Mesenchymal stem cell (in vitro differentiated cells and primary cell): ENCODE measurements at regions not wholly inside any gene's neighbourhood (a gene's known extent, or its start where the extent isn't known, plus 50 kb on each side); places are given as distances from the start of the nearest gene placed in this dataset.

Source experiments
- DNase-seq: peaks from one replicate; pipeline ENCODE4 v3.0.0-alpha.2; 2013
- H2AFZ ChIP-seq: one replicate; pipeline ENCODE4 v1.6.1; 2013; ENCODE audit warnings: low read depth, mild to moderate bottlenecking, control low read depth, inconsistent platforms, low read length, moderate library complexity
- H2AK5ac ChIP-seq: 2 replicates; pipeline ENCODE4 v1.6.1; 2013; ENCODE audit warnings: low read length, moderate library complexity, mild to moderate bottlenecking, inconsistent platforms; ENCODE audit not compliant: severe bottlenecking
- H2BK120ac ChIP-seq: one replicate; pipeline ENCODE4 v1.6.1; 2013; ENCODE audit warnings: low read depth, mild to moderate bottlenecking, inconsistent platforms, low read length, moderate library complexity
- H2BK12ac ChIP-seq, 2 experiments: one replicate each; pipeline ENCODE4 v1.6.1; 2013; ENCODE audit warnings: inconsistent platforms in 2 of 2, low read length in 2 of 2, mild to moderate bottlenecking in 2 of 2, moderate library complexity in 2 of 2, control low read depth in 1 of 2
- H2BK15ac ChIP-seq: one replicate; pipeline ENCODE4 v1.6.1; 2013; ENCODE audit warnings: mild to moderate bottlenecking, low read depth, inconsistent platforms; ENCODE audit not compliant: poor library complexity, severe bottlenecking
- H2BK5ac ChIP-seq: 2 replicates; pipeline ENCODE4 v1.6.1; 2013; ENCODE audit warnings: low read depth, mild to moderate bottlenecking, low read length, control low read depth, inconsistent platforms; ENCODE audit not compliant: poor library complexity, severe bottlenecking
- H3K14ac ChIP-seq, 2 experiments: one replicate each; pipeline ENCODE4 v1.6.1; 2013; ENCODE audit warnings: inconsistent platforms in 2 of 2, low read length in 2 of 2, control low read depth in 1 of 2, mild to moderate bottlenecking in 1 of 2, moderate library complexity in 1 of 2
- H3K18ac ChIP-seq, 2 experiments: one replicate each; pipeline ENCODE4 v1.6.1; 2013; ENCODE audit warnings: inconsistent platforms in 2 of 2, low read length in 2 of 2, control low read depth in 1 of 2, low read depth in 1 of 2, mild to moderate bottlenecking in 1 of 2
- H3K23ac ChIP-seq, 2 experiments: one replicate each; pipeline ENCODE4 v1.6.1; 2013; ENCODE audit warnings: inconsistent platforms in 2 of 2, low read length in 2 of 2, mild to moderate bottlenecking in 2 of 2, moderate library complexity in 2 of 2, control low read depth in 1 of 2
- H3K27ac ChIP-seq: 2 replicates; pipeline ENCODE4 v1.5.1; 2013; ENCODE audit warnings: mild to moderate bottlenecking, moderate library complexity, low read length, control low read depth, inconsistent platforms; ENCODE audit not compliant: poor library complexity, severe bottlenecking
- H3K27me3 ChIP-seq, 2 experiments: 2 replicates each; pipeline versions ENCODE4 v1.6.1 to v1.7.0; 2013; ENCODE audit warnings: low read length in 2 of 2, mild to moderate bottlenecking in 2 of 2, moderate library complexity in 2 of 2, control low read depth in 1 of 2, inconsistent platforms in 1 of 2; ENCODE audit not compliant: control insufficient read depth in 1 of 2, insufficient read depth in 1 of 2
- H3K36me3 ChIP-seq, 2 experiments: 2 replicates each; pipeline versions ENCODE4 v1.6.1 to v1.7.0; 2013; ENCODE audit warnings: low read length in 2 of 2, control low read depth in 1 of 2, inconsistent platforms in 1 of 2, low read depth in 1 of 2, mild to moderate bottlenecking in 1 of 2; ENCODE audit not compliant: insufficient read depth in 2 of 2, control insufficient read depth in 1 of 2
- H3K4ac ChIP-seq, 2 experiments: one replicate each; pipeline ENCODE4 v1.6.1; 2013; ENCODE audit warnings: inconsistent platforms in 2 of 2, low read length in 2 of 2, mild to moderate bottlenecking in 2 of 2, moderate library complexity in 2 of 2, control low read depth in 1 of 2, low read depth in 1 of 2
- H3K4me1 ChIP-seq: 2 replicates; pipeline ENCODE4 v1.6.1; 2013; ENCODE audit warnings: low read depth, low read length, control low read depth; ENCODE audit not compliant: control insufficient read depth, insufficient read depth
- H3K4me2 ChIP-seq: 2 replicates; pipeline ENCODE4 v1.6.1; 2013; ENCODE audit warnings: low read length, mild to moderate bottlenecking, inconsistent platforms; ENCODE audit not compliant: poor library complexity, severe bottlenecking
- H3K4me3 ChIP-seq, 2 experiments: 2 replicates each; pipeline versions ENCODE4 v1.5.1 to v1.7.0; 2013; ENCODE audit warnings: low read length in 2 of 2, mild to moderate bottlenecking in 2 of 2, control low read depth in 1 of 2, low read depth in 1 of 2; ENCODE audit not compliant: insufficient read depth in 1 of 2
- H3K79me1 ChIP-seq: replicated peaks from 2 replicates; pipeline ENCODE4 v1.6.1; 2013; ENCODE audit warnings: mild to moderate bottlenecking, control low read depth, low read length, inconsistent platforms; ENCODE audit not compliant: poor library complexity, severe bottlenecking
- H3K9ac ChIP-seq: 2 replicates; pipeline ENCODE4 v1.7.0; 2013; ENCODE audit warnings: mild to moderate bottlenecking, low read length, moderate library complexity
- H3K9me3 ChIP-seq: 2 replicates; pipeline ENCODE4 v1.7.0; 2013; ENCODE audit warnings: mild to moderate bottlenecking, low read length; ENCODE audit not compliant: control insufficient read depth
- H4K8ac ChIP-seq: one replicate; pipeline ENCODE4 v1.6.1; 2013; ENCODE audit warnings: inconsistent platforms, mild to moderate bottlenecking, low read length, moderate library complexity
- H4K91ac ChIP-seq: one replicate; pipeline ENCODE4 v1.6.1; 2013; ENCODE audit warnings: mild to moderate bottlenecking, low read length, inconsistent platforms
- WGBS: methylation state at CpG from one replicate; pipeline ENCODE4 v1.1.7; 2013; ENCODE audit warnings: mixed read lengths; 5-methylcytosine and 5-hydroxymethylcytosine counted together

DNA sequence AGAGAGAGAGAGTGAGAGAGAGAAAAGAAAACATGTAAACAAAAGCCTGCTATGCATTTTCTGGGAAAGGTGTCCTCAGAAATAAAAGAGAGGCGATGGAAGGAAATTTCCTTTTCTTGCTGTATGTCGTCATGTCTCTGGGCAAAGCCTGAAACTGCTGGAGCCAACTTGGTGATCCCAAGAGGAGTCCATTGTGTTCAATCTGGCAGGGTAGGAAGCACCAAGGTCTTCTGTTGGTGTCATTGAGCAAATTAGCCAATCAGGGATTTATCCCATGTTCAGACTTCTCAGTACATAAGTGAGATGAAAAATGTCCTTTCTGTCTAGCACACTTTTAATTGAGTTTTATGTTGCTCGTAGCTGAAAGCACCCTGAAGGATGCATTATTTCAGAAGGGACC is 260.0 kb upstream of the KAZN start:
- Histone ChIP-seq H3K36me3 (no peaks in the 10 kb centered on the region), H3K23ac (no peak overlapping the region), H3K4me1 (no peaks in the 10 kb centered on the region), H4K8ac (no peak overlapping the region), H2AFZ (no peak overlapping the region), H2BK5ac (no peak overlapping the region), H3K27ac (no peak overlapping the region), H3K9me3 (no peaks in the 10 kb centered on the region), H4K91ac (no peak overlapping the region), H3K18ac (no peak overlapping the region), H2BK15ac (no peak overlapping the region), H3K4me3 (no peak overlapping the region), H2BK120ac (no peak overlapping the region), H2BK12ac (no peak overlapping the region), H3K79me1 (no peaks in the 10 kb centered on the region), H3K9ac (no peak overlapping the region), H2AK5ac (no peak overlapping the region), H3K27me3 (no peaks in the 10 kb centered on the region), H3K4me2 (no peak overlapping the region), H3K14ac (no peak overlapping the region), H3K4ac (no peak overlapping the region)
- WGBS = 66% methylated on average over 3 of the region's 3 CpGs
- DNase-seq = no peak

DNA sequence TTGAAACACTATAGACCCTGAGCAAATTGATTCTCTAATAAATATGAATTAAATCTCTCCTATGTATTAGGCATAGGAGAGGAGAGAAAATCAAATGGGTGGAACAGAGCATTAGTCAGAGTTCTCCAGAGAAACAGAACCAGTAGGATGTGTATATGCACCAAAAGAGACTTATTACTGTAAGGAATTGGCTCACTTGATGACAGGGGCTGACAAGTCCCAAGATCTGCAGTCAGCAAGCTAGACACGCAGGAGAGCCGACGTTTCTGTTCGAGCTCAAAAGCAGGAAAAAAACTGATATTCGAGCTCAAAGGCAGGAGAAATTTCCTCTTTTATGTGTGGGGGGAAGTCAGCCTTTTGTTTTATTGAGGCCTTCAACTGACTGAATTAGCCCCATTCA is 259.2 kb upstream of the KAZN start:
- no peak overlapping the region for H3K23ac ChIP-seq
- no peak overlapping the region for H3K27ac ChIP-seq
- H3K18ac ChIP-seq = no peak overlapping the region
- no peaks in the 10 kb centered on the region for H3K4me1 ChIP-seq
- H3K4me3 ChIP-seq = no peak overlapping the region
- H2AK5ac ChIP-seq = no peak overlapping the region
- H3K27me3 ChIP-seq = no peaks in the 10 kb centered on the region
- H3K36me3 ChIP-seq = no peaks in the 10 kb centered on the region
- no peak overlapping the region for H4K8ac ChIP-seq
- H3K9ac ChIP-seq = no peak overlapping the region
- H3K4me2 ChIP-seq = no peak overlapping the region
- no peak for DNase-seq
- no peak overlapping the region for H2BK120ac ChIP-seq
- H2BK12ac ChIP-seq = no peak overlapping the region
- no peak overlapping the region for H4K91ac ChIP-seq
- no peak overlapping the region for H2AFZ ChIP-seq
- WGBS = 77% methylated on average over 5 of the region's 5 CpGs
- no peak overlapping the region for H2BK15ac ChIP-seq
- H3K79me1 ChIP-seq = no peaks in the 10 kb centered on the region
- H2BK5ac ChIP-seq = no peak overlapping the region
- H3K9me3 ChIP-seq = no peaks in the 10 kb centered on the region
- H3K4ac ChIP-seq = no peak overlapping the region
- no peak overlapping the region for H3K14ac ChIP-seq

DNA sequence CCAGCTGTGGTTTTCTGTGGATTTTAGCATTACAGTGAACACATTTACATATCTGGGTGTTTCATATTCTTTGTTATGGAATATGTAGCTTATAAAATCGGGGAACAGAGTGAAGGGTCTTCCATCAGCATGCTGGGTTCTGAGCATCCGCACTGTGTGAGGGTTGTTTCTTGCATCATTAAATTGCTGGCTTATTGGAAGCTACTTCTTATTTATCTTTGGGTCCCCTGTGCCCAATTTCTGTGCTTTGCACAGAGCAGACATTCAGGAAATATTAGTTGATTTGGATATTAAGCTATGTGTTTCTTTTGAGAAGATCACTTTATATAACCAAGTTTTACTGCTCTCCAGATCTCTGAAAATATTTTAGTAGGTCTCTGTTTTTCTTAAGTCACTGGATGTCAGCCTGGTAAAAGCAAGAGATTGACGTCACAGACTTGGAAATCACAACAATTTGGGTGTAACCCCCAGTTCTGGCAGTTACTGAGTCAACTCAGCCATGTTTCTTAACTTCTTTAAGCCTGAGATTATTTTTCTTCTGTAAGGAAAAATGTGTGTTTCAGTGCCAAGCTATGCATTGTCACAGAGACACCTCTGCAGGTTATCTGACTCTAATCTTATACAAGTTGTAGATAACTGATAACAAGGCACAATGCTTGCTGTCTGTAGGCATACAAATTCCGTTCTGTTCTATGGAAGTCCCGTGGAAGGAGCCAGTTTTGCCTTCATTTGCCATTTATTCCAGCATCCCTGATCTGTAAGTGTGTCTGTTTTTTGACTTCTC is 258.3 kb upstream of the KAZN start:
- no peak overlapping the region for H3K27ac ChIP-seq
- H3K79me1 ChIP-seq = no peaks in the 10 kb centered on the region
- H3K4me2 ChIP-seq = no peak overlapping the region
- no peak overlapping the region for H2BK12ac ChIP-seq
- H4K8ac ChIP-seq = no peak overlapping the region
- WGBS = 29% methylated on average over 5 of the region's 5 CpGs
- H3K4ac ChIP-seq = no peak overlapping the region
- no peak overlapping the region for H3K18ac ChIP-seq
- no peak overlapping the region for H3K23ac ChIP-seq
- no peak overlapping the region for H2AK5ac ChIP-seq
- H2BK15ac ChIP-seq = no peak overlapping the region
- H3K9ac ChIP-seq = peak overlapping the region; percentile 51
- H3K14ac ChIP-seq = no peak overlapping the region
- H3K9me3 ChIP-seq = no peaks in the 10 kb centered on the region
- H2BK120ac ChIP-seq = no peak overlapping the region
- H3K4me1 ChIP-seq = no peaks in the 10 kb centered on the region
- no peaks in the 10 kb centered on the region for H3K27me3 ChIP-seq
- DNase-seq = no peak
- no peak overlapping the region for H3K4me3 ChIP-seq
- H4K91ac ChIP-seq = no peak overlapping the region
- no peak overlapping the region for H2BK5ac ChIP-seq
- no peaks in the 10 kb centered on the region for H3K36me3 ChIP-seq
- H2AFZ ChIP-seq = no peak overlapping the region

DNA sequence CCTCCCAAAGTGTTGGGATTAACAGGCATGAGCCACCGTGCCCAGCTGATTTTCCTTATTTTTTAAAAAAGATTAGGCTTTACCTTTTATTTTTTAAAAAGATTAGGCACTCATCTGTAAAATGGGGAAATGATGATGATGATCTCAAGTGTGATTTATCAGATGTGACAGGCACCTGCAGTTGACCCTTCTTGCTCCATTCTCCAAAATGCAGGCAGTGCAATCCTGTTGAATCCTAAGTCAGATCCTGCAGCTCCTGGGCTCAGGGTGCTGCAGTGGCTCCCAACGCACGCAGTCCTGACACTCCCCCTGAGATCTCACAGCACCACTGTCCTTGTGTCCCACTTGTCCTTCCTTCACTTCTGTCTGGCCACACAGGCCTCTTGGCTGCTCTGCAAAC is 257.3 kb upstream of the KAZN start:
- H3K23ac ChIP-seq = peak overlapping the region in 1 of 2 experiments; percentile 89
- H3K79me1 ChIP-seq = no peaks in the 10 kb centered on the region
- H3K14ac ChIP-seq = no peak overlapping the region
- H3K4ac ChIP-seq = no peak overlapping the region
- H3K18ac ChIP-seq = no peak overlapping the region
- H4K8ac ChIP-seq = no peak overlapping the region
- H3K4me3 ChIP-seq = no peak overlapping the region
- H3K9ac ChIP-seq = no peak overlapping the region
- H2BK15ac ChIP-seq = no peak overlapping the region
- H4K91ac ChIP-seq = no peak overlapping the region
- H3K9me3 ChIP-seq = no peaks in the 10 kb centered on the region
- no peak overlapping the region for H2BK120ac ChIP-seq
- no peak overlapping the region for H2BK12ac ChIP-seq
- H2BK5ac ChIP-seq = no peak overlapping the region
- H3K27ac ChIP-seq = no peak overlapping the region
- no peak overlapping the region for H2AK5ac ChIP-seq
- no peaks in the 10 kb centered on the region for H3K27me3 ChIP-seq
- no peak overlapping the region for H2AFZ ChIP-seq
- WGBS = 94% methylated on average over 2 of the region's 3 CpGs
- no peak overlapping the region for H3K4me2 ChIP-seq
- H3K4me1 ChIP-seq = no peaks in the 10 kb centered on the region
- no peaks in the 10 kb centered on the region for H3K36me3 ChIP-seq
- DNase-seq = no peak
